Neural progenitor cell (in vitro differentiated cells): ENCODE measurements at regions not wholly inside any gene's neighbourhood (a gene's known extent, or its start where the extent isn't known, plus 50 kb on each side); places are given as distances from the start of the nearest gene placed in this dataset.

ENCODE experiments used
- DNase-seq: peaks from one replicate; pipeline ENCODE4 v3.0.0-alpha.2; 2016; ENCODE audit warnings: low spot score
- H2AFZ ChIP-seq: fragments of 200-600 bp; sonication (generic); replicated peaks from 2 replicates; pipeline ENCODE4 v1.6.1; 2016; ENCODE audit warnings: antibody characterized with exemption
- H3F3A ChIP-seq: fragments of 200-600 bp; sonication (generic); 2 replicates; pipeline ENCODE4 v1.6.1; 2016; ENCODE audit warnings: antibody characterized with exemption, low read depth
- H3K27ac ChIP-seq: fragments of 200-600 bp; sonication (generic); 2 replicates; pipeline ENCODE4 v1.5.1; 2016; ENCODE audit warnings: mild to moderate bottlenecking
- H3K27me3 ChIP-seq: fragments of 200-600 bp; sonication (generic); 2 replicates; pipeline ENCODE4 v1.6.1; 2016; ENCODE audit warnings: mild to moderate bottlenecking, moderate library complexity
- H3K36me3 ChIP-seq: fragments of 200-600 bp; sonication (generic); 2 replicates; pipeline ENCODE4 v1.5.1; 2016
- H3K4me1 ChIP-seq: fragments of 200-600 bp; sonication (generic); 2 replicates; pipeline ENCODE4 v1.6.1; 2016; ENCODE audit warnings: mixed run types
- H3K4me2 ChIP-seq: fragments of 200-600 bp; sonication (generic); 2 replicates; pipeline ENCODE4 v1.6.1; 2016
- H3K4me3 ChIP-seq: fragments of 200-600 bp; sonication (generic); 2 replicates; pipeline ENCODE4 v1.5.1; 2016
- H3K79me2 ChIP-seq: fragments of 200-600 bp; sonication (generic); 2 replicates; pipeline ENCODE4 v1.6.1; 2016; ENCODE audit warnings: low read depth
- H3K9ac ChIP-seq: fragments of 200-600 bp; sonication (generic); 2 replicates; pipeline ENCODE4 v1.6.1; 2016
- H3K9me3 ChIP-seq: fragments of 200-600 bp; sonication (generic); 2 replicates; pipeline ENCODE4 v1.5.1; 2016; ENCODE audit warnings: low read depth
- H4K20me1 ChIP-seq: fragments of 200-600 bp; sonication (generic); 2 replicates; pipeline ENCODE4 v1.6.1; 2016; ENCODE audit warnings: low read depth
- H3K27ac Mint-ChIP-seq: 3 replicates; pipeline ENCODE4 v1.8.0; 2021; ENCODE audit warnings: mixed read lengths
- H3K27me3 Mint-ChIP-seq: 2 replicates; pipeline ENCODE4 v1.8.0; 2022; ENCODE audit warnings: low read depth, mild to moderate bottlenecking, inconsistent platforms, moderate library complexity, mixed read lengths; ENCODE audit not compliant: insufficient read depth
- H3K36me3 Mint-ChIP-seq: 3 replicates; pipeline ENCODE4 v1.8.0; 2021; ENCODE audit warnings: mixed read lengths
- H3K4me1 Mint-ChIP-seq: 3 replicates; pipeline ENCODE4 v1.8.0; 2021; ENCODE audit warnings: mixed read lengths
- H3K4me3 Mint-ChIP-seq: 3 replicates; pipeline ENCODE4 v1.8.0; 2021; ENCODE audit warnings: mild to moderate bottlenecking, moderate library complexity, mixed read lengths
- H3K9me3 Mint-ChIP-seq: 3 replicates; pipeline ENCODE4 v1.8.0; 2020; ENCODE audit warnings: mixed read lengths
- EZH2 ChIP-seq: fragments of 200-600 bp; sonication (generic); IDR thresholded peaks from 2 replicates; pipeline ENCODE4 v1.6.1; 2017; ENCODE audit warnings: antibody characterized with exemption, mild to moderate bottlenecking, moderate library complexity
- EZH2phosphoT487 ChIP-seq: fragments of 200-600 bp; sonication (generic); IDR thresholded peaks from 2 replicates; pipeline ENCODE4 v1.6.1; 2017; ENCODE audit warnings: antibody characterized with exemption
- TF ChIP-seq, protein P1 (sequence below): fragments of 200-600 bp; sonication (generic); IDR thresholded peaks from 2 replicates; pipeline ENCODE4 v1.5.1; 2017; ENCODE audit warnings: antibody characterized with exemption, mild to moderate bottlenecking

DNA sequence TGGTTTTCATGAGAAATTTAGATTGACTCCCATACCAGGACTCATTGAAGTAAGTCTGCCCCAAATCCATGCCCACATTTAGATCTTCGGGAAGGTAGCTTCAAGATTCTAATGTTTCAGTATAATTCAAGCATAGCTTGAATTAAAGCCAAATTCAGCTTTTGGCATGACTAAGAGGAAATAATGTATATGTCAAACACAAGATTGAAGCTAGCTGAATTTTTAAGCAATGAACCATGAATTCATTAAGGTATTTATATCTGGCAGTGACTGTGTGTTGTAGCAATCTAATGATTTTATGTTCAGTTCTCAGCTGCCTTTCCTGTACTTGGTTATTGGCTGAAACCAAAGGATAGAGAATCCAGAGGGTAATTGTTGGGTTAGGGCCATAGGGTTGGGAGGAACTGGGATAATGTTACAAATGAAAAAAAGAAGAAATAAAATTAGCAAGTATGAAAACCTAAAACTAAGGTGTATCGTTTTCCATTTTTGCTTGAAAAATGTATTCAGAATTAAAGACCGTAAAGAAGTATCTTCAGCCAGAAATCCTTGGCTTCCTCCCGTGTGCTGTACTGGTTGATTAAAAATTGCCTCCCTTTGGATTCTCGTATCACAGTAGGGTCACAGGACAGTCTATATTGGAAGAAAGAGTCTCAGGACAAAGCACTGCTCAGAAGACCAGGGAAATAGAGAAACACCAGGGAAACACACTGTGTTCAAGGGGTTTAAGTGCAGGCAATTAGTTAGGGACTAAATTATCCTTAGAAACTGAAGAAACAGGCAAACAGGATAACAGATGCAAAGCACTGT is 119.0 kb upstream of the FN1 start:
- Histone ChIP-seq H3K9me3 (no peaks in the 10 kb centered on the region), H3F3A (no peaks in the 10 kb centered on the region), H4K20me1 (no peaks in the 10 kb centered on the region), H3K36me3 (no peaks in the 10 kb centered on the region), H3K9ac (no peak overlapping the region), H3K4me3 (no peak overlapping the region), H3K27me3 (no peaks in the 10 kb centered on the region), H3K27ac (no peak overlapping the region), H3K4me1 (no peaks in the 10 kb centered on the region), H2AFZ (peak overlapping the region; percentile 68), H3K4me2 (no peak overlapping the region), H3K79me2 (no peaks in the 10 kb centered on the region)
- H3K9me3 Mint-ChIP-seq = no peaks in the 10 kb centered on the region
- TF ChIP-seq, protein P1, sequence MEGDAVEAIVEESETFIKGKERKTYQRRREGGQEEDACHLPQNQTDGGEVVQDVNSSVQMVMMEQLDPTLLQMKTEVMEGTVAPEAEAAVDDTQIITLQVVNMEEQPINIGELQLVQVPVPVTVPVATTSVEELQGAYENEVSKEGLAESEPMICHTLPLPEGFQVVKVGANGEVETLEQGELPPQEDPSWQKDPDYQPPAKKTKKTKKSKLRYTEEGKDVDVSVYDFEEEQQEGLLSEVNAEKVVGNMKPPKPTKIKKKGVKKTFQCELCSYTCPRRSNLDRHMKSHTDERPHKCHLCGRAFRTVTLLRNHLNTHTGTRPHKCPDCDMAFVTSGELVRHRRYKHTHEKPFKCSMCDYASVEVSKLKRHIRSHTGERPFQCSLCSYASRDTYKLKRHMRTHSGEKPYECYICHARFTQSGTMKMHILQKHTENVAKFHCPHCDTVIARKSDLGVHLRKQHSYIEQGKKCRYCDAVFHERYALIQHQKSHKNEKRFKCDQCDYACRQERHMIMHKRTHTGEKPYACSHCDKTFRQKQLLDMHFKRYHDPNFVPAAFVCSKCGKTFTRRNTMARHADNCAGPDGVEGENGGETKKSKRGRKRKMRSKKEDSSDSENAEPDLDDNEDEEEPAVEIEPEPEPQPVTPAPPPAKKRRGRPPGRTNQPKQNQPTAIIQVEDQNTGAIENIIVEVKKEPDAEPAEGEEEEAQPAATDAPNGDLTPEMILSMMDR = no peak
- TF ChIP-seq EZH2 = no peak
- no peak for TF ChIP-seq EZH2phosphoT487
- no peak overlapping the region for H3K4me3 Mint-ChIP-seq
- DNase-seq = no peak
- H3K4me1 Mint-ChIP-seq = peaks cover 2% of the 10 kb centered on the region
- H3K36me3 Mint-ChIP-seq = no peaks in the 10 kb centered on the region
- H3K27ac Mint-ChIP-seq = no peak overlapping the region
- no peaks in the 10 kb centered on the region for H3K27me3 Mint-ChIP-seq

DNA sequence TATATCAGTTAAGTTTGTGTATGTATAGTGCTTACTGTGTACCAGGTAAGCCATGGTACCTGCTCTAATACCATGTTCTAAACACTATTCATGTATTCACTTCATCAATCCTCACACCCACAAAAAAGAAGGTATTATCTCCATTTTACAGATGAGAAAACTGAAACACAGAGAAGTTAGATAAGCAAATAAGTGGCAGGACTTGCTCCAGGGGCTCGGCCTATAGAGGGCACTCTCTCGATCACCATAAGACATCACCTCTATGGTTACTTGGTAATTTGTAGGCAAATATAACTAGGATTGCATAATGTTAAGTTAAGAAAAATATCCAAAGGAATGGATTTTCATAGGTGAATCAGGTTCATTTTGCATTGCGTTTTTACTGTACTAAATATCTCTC is 118.1 kb upstream of the FN1 start:
- H3K27me3 ChIP-seq = no peaks in the 10 kb centered on the region
- Mint-ChIP-seq H3K27me3 (no peaks in the 10 kb centered on the region), H3K27ac (no peak overlapping the region), H3K36me3 (no peaks in the 10 kb centered on the region), H3K4me3 (no peak overlapping the region), H3K4me1 (peaks cover 2% of the 10 kb centered on the region), H3K9me3 (no peaks in the 10 kb centered on the region)
- no peak overlapping the region for H3K9ac ChIP-seq
- TF ChIP-seq, protein P1 = peak; percentile 24
- no peak for TF ChIP-seq EZH2
- no peak for TF ChIP-seq EZH2phosphoT487
- no peaks in the 10 kb centered on the region for H3F3A ChIP-seq
- H3K4me3 ChIP-seq = no peak overlapping the region
- no peaks in the 10 kb centered on the region for H3K4me1 ChIP-seq
- no peak for DNase-seq
- no peak overlapping the region for H3K4me2 ChIP-seq
- no peaks in the 10 kb centered on the region for H3K9me3 ChIP-seq
- no peaks in the 10 kb centered on the region for H4K20me1 ChIP-seq
- H3K36me3 ChIP-seq = no peaks in the 10 kb centered on the region
- no peak overlapping the region for H3K27ac ChIP-seq
- H2AFZ ChIP-seq = no peak overlapping the region
- no peaks in the 10 kb centered on the region for H3K79me2 ChIP-seq

DNA sequence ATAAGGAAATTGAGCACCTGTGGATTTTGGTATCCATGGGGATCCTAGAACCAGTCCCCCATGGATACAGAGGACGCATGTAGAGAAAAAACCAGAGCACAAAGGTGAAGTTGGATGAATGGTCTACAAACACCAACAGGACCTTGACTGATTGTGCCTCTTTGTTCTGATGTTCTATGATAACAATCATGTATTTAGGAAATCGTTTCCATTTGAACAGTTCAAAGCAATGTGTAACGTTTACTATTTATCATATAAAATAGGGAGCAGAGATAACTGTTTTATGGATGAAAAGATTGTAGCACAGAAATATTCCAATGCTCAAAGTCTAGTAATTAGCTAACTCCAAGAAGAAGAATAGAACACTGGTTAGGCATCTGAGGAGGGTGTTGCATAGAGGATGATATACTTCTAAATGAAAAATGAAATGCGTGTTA is 116.3 kb upstream of the FN1 start:
- TF ChIP-seq, protein P1 = no peak
- TF ChIP-seq EZH2 = no peak
- no peak for TF ChIP-seq EZH2phosphoT487
- no peak overlapping the region for H3K4me3 Mint-ChIP-seq
- H3K4me2 ChIP-seq = no peak overlapping the region
- no peaks in the 10 kb centered on the region for H3F3A ChIP-seq
- no peaks in the 10 kb centered on the region for H4K20me1 ChIP-seq
- no peaks in the 10 kb centered on the region for H3K36me3 Mint-ChIP-seq
- no peak overlapping the region for H3K9ac ChIP-seq
- no peak overlapping the region for H3K27ac Mint-ChIP-seq
- DNase-seq = no peak
- H3K27ac ChIP-seq = no peak overlapping the region
- no peak overlapping the region for H2AFZ ChIP-seq
- no peaks in the 10 kb centered on the region for H3K9me3 Mint-ChIP-seq
- H3K4me1 Mint-ChIP-seq = no peaks in the 10 kb centered on the region
- H3K27me3 Mint-ChIP-seq = no peaks in the 10 kb centered on the region
- H3K36me3 ChIP-seq = no peaks in the 10 kb centered on the region
- H3K9me3 ChIP-seq = no peaks in the 10 kb centered on the region
- no peaks in the 10 kb centered on the region for H3K4me1 ChIP-seq
- no peaks in the 10 kb centered on the region for H3K27me3 ChIP-seq
- no peak overlapping the region for H3K4me3 ChIP-seq
- no peaks in the 10 kb centered on the region for H3K79me2 ChIP-seq
